ENCODE measurements at regions not wholly inside any gene's neighbourhood (a gene's known extent, or its start where the extent isn't known, plus 50 kb on each side); places are given as distances from the start of the nearest gene placed in this dataset.

DNA sequence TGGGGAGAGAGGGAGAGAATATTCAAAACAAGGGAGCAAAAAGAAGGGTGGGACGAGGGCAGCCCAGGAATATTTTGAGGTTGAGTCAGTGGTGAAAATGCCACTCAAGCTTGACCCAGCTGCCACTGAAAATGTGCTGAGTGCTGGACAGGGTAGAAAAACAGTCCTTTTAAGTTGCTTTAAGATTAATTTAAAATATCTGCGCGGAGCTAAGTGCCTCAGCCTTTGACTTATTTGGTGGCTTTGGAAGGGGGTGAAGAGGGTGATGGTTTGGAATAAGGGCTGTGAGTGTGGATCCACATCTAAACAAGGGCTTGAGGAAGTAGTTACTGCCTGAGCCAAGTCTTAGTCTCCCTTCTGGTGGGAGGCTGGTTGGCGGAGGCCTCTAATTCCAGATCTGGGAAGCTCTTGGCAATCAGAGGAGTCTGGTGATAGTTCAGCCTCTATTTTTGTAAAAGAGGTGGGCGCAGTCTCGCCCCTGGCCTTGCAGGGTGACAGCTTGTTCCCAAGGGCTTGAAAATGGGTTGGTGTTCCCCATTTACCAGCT is 280.8 kb upstream of the ROPN1 start:
- no peaks in the 10 kb centered on the region for H3K4me1 ChIP-seq (replicated peaks in 1 of 4; ENCODE audit: control insufficient read depth in 3 of 4, insufficient read depth in 4 of 4, low read length in 3 of 4)
- WGBS, 2 experiments (ENCODE audit: extremely low coverage in 1 of 2, insufficient coverage in 1 of 2, insufficient read length in 1 of 2, insufficient replicate concordance in 2 of 2, low coverage in 1 of 2, low lambda C conversion rate in 2 of 2, missing lambda C conversion rate in 1 of 2): 68% methylated on average over 6 of the region's 6 CpGs; no CpG with 5 or more reads in 1 of the 2 experiments
- H2AFZ ChIP-seq (ENCODE audit: low read length): no peak overlapping the region
- no peaks in the 10 kb centered on the region for H3K23me2 ChIP-seq (ENCODE audit: low read depth, low read length)
- no peak overlapping the region for H3K23ac ChIP-seq (ENCODE audit: insufficient read length)
- H3K18ac ChIP-seq (ENCODE audit: extremely low read depth, low read length): no peak overlapping the region
- no peak overlapping the region for H2BK5ac ChIP-seq (ENCODE audit: low read depth, low read length)
- H2BK15ac ChIP-seq (ENCODE audit: low read length): no peak overlapping the region
- ChIA-PET POLR2A (ENCODE audit: partially characterized antibody) (no interaction called here), CTCF (ENCODE audit: partially characterized antibody) (interaction anchor here (0.9 to 1.5 kb wide), 3 partner anchors 9 to 257 kb away, joined by 3 to 10 read pairs (median 4); partner anchors contain the start of gene KALRN)
- no peaks in the 10 kb centered on the region for H3K36me3 ChIP-seq (ENCODE audit: control insufficient read depth in 2 of 4, insufficient read depth in 4 of 4, low read length in 3 of 4)
- H4K20me1 ChIP-seq (replicated peaks in 1 of 2; ENCODE audit: control insufficient read depth in 1 of 2, insufficient read depth in 2 of 2, low read length in 2 of 2): no peaks in the 10 kb centered on the region
- H3K56ac ChIP-seq (replicated peaks; ENCODE audit: insufficient read length, low read depth, low read length): no peak overlapping the region
- no peak overlapping the region for H3K4me2 ChIP-seq (ENCODE audit: insufficient read depth in 1 of 2, low read depth in 2 of 2, low read length in 2 of 2)
- no peak overlapping the region for H2AK5ac ChIP-seq (ENCODE audit: low read depth, low read length)
- H3K27me3 ChIP-seq (replicated peaks in 1 of 4; ENCODE audit: control insufficient read depth in 3 of 4, extremely low read depth in 1 of 4, insufficient read depth in 3 of 4, low read length in 3 of 4): no peaks in the 10 kb centered on the region
- H3K79me1 ChIP-seq (ENCODE audit: low read depth, low read length): no peaks in the 10 kb centered on the region
- H3K27ac ChIP-seq (ENCODE audit: low read depth, low read length): no peak overlapping the region
- H3K79me2 ChIP-seq (ENCODE audit: control insufficient read depth in 1 of 2, insufficient read depth in 2 of 2, low read length in 2 of 2): no peaks in the 10 kb centered on the region
- H3K9me3 ChIP-seq (ENCODE audit: insufficient read depth in 2 of 2, low read depth in 1 of 2, low read length in 1 of 2): no peaks in the 10 kb centered on the region
- H3K14ac ChIP-seq (ENCODE audit: insufficient read length): no peak overlapping the region
- FAIRE-seq (no peak), DNase-seq (ENCODE audit: low read depth in 1 of 2, low spot score in 2 of 2) (no peak)
- no peak overlapping the region for H2BK120ac ChIP-seq (replicated peaks; ENCODE audit: low read depth, low read length)
- TF ChIP-seq EZH2 (IDR thresholded peaks at IDR 0.05; ENCODE audit: low read depth, low read length, severe bottlenecking): no peak
- TF ChIP-seq JUN (IDR thresholded peaks at IDR 0.05; ENCODE audit: low read depth, low read length): no peak
- TF ChIP-seq, protein P1, sequence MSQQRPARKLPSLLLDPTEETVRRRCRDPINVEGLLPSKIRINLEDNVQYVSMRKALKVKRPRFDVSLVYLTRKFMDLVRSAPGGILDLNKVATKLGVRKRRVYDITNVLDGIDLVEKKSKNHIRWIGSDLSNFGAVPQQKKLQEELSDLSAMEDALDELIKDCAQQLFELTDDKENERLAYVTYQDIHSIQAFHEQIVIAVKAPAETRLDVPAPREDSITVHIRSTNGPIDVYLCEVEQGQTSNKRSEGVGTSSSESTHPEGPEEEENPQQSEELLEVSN (IDR thresholded peaks at IDR 0.05): no peak
- H4K8ac ChIP-seq (ENCODE audit: extremely low read depth, insufficient read depth, low read length): no peak overlapping the region
- no peak overlapping the region for H2BK20ac ChIP-seq (ENCODE audit: low read length)
- no peak overlapping the region for H3K4ac ChIP-seq (replicated peaks; ENCODE audit: insufficient read length, low read depth, low read length)
- no peak overlapping the region for H4K91ac ChIP-seq (replicated peaks; ENCODE audit: insufficient read length, low read length)
- no peak overlapping the region for H4K5ac ChIP-seq (ENCODE audit: insufficient read length, low read depth, low read length)
- no peak overlapping the region for H3K9ac ChIP-seq (replicated peaks in 1 of 4; ENCODE audit: extremely low read depth in 1 of 4, low read depth in 3 of 4, low read length in 3 of 4)
- no peak overlapping the region for H2BK12ac ChIP-seq (ENCODE audit: low read depth, low read length)
- no peak overlapping the region for H3K4me3 ChIP-seq (ENCODE audit: extremely low read depth in 1 of 4, insufficient read depth in 2 of 4, low read depth in 3 of 4, low read length in 4 of 4)
